ENCODE measurements at regions not wholly inside any gene's neighbourhood (a gene's known extent, or its start where the extent isn't known, plus 50 kb on each side); places are given as distances from the start of the nearest gene placed in this dataset.

GRCh38 chr3:6351752-6352151 is 509.2 kb upstream of the GRM7 start:
- in situ Hi-C loops (cut with HindIII; ENCODE audit: low pct_ligation_motif_present, low sequenced_read_pairs), result no loop called here

GRCh38 chr3:6354653-6355052 is 506.3 kb upstream of the GRM7 start:
- H3K36me3 ChIP-seq (replicated peaks), result no peaks in the 10 kb centered on the region
- no peak overlapping the region for H3K4me3 ChIP-seq (ENCODE audit: low read depth, low read length)
- no peak for TF ChIP-seq CTCF (IDR thresholded peaks at IDR 0.05; ENCODE audit: low read depth, low read length, missing control alignments)
- in situ Hi-C loops (cut with HindIII; ENCODE audit: low pct_ligation_motif_present, low sequenced_read_pairs), result no loop called here
- H3K27me3 ChIP-seq (replicated peaks), result no peaks in the 10 kb centered on the region
- no peak overlapping the region for H3K27ac ChIP-seq
- DNase-seq, result no peak

More at GRCh38 chr3:6351752-6352151, 509.2 kb upstream of the GRM7 start:
- Histone ChIP-seq H3K36me3 (replicated peaks) (no peaks in the 10 kb centered on the region), H3K4me3 (ENCODE audit: low read depth, low read length) (no peak overlapping the region), H3K27ac (no peak overlapping the region), H3K27me3 (replicated peaks) (no peaks in the 10 kb centered on the region)
- no peak for TF ChIP-seq CTCF (IDR thresholded peaks at IDR 0.05; ENCODE audit: low read depth, low read length, missing control alignments)
- DNase-seq, result no peak

GRCh38 chr3:6362406-6362805 is 498.5 kb upstream of the GRM7 start:
- DNase-seq, result no peak
- H3K4me3 ChIP-seq (ENCODE audit: low read depth, low read length), result no peak overlapping the region
- H3K27me3 ChIP-seq (replicated peaks), result no peaks in the 10 kb centered on the region
- in situ Hi-C loops (cut with HindIII; ENCODE audit: low pct_ligation_motif_present, low sequenced_read_pairs), result no loop called here
- no peaks in the 10 kb centered on the region for H3K36me3 ChIP-seq (replicated peaks)
- TF ChIP-seq CTCF (IDR thresholded peaks at IDR 0.05; ENCODE audit: low read depth, low read length, missing control alignments), result no peak
- no peak overlapping the region for H3K27ac ChIP-seq

- Histone ChIP-seq H3K36me3 (replicated peaks) (no peaks in the 10 kb centered on the region), H3K27me3 (replicated peaks) (no peaks in the 10 kb centered on the region), H3K4me3 (ENCODE audit: low read depth, low read length) (no peak overlapping the region), H3K27ac (no peak overlapping the region)
- DNase-seq, result no peak
- in situ Hi-C loops (cut with HindIII; ENCODE audit: low pct_ligation_motif_present, low sequenced_read_pairs), result no loop called here
- no peak for TF ChIP-seq CTCF (IDR thresholded peaks at IDR 0.05; ENCODE audit: low read depth, low read length, missing control alignments)
Observed at GRCh38 chr3:6367171-6367570, 493.7 kb upstream of the GRM7 start.

GRCh38 chr3:6392123-6392522 is 468.8 kb upstream of the GRM7 start:
- H3K36me3 ChIP-seq (replicated peaks), result no peaks in the 10 kb centered on the region
- in situ Hi-C loops (cut with HindIII; ENCODE audit: low pct_ligation_motif_present, low sequenced_read_pairs), result no loop called here
- H3K4me3 ChIP-seq (ENCODE audit: low read depth, low read length), result no peak overlapping the region
- DNase-seq, result no peak
- no peak overlapping the region for H3K27ac ChIP-seq
- no peak for TF ChIP-seq CTCF (IDR thresholded peaks at IDR 0.05; ENCODE audit: low read depth, low read length, missing control alignments)
- no peaks in the 10 kb centered on the region for H3K27me3 ChIP-seq (replicated peaks)

- no peak overlapping the region for H3K27ac ChIP-seq
- in situ Hi-C loops (cut with HindIII; ENCODE audit: low pct_ligation_motif_present, low sequenced_read_pairs), result no loop called here
- TF ChIP-seq CTCF (IDR thresholded peaks at IDR 0.05; ENCODE audit: low read depth, low read length, missing control alignments), result no peak
- no peak overlapping the region for H3K4me3 ChIP-seq (ENCODE audit: low read depth, low read length)
- H3K36me3 ChIP-seq (replicated peaks), result no peaks in the 10 kb centered on the region
- no peaks in the 10 kb centered on the region for H3K27me3 ChIP-seq (replicated peaks)
- DNase-seq, result no peak
Observed at GRCh38 chr3:6394944-6395343, 466.0 kb upstream of the GRM7 start.
